B cell (primary cell): ENCODE measurements at regions not wholly inside any gene's neighbourhood (a gene's known extent, or its start where the extent isn't known, plus 50 kb on each side); places are given as distances from the start of the nearest gene placed in this dataset.

Experiments used
- CTCF ChIP-seq: fragments of 200-600 bp; IDR thresholded peaks from one replicate; pipeline ENCODE4 v1.8.0; 2022; ENCODE audit warnings: antibody characterized with exemption, mild to moderate bottlenecking
- EZH2 ChIP-seq: IDR thresholded peaks from 2 replicates; pipeline ENCODE4 v1.6.1; 2012; ENCODE audit warnings: borderline replicate concordance, low read depth, mild to moderate bottlenecking, moderate library complexity, low read length; ENCODE audit not compliant: insufficient read depth, poor library complexity, severe bottlenecking

- TF ChIP-seq EZH2: no peak
- no peak for TF ChIP-seq CTCF
Measured at GRCh38 chr2:15806801-15807417, 133.4 kb upstream of the MYCN start.
